GM12891 (cell line): ENCODE measurements at regions not wholly inside any gene's neighbourhood (a gene's known extent, or its start where the extent isn't known, plus 50 kb on each side); places are given as distances from the start of the nearest gene placed in this dataset.

Experiments
- PAX5 ChIP-seq: IDR thresholded peaks from 2 replicates; pipeline ENCODE4 v1.6.1; 2011; ENCODE audit warnings: low read length, moderate library complexity, mild to moderate bottlenecking; ENCODE audit not compliant: insufficient read depth, severe bottlenecking
- POLR2A ChIP-seq: IDR thresholded peaks from 2 replicates; pipeline ENCODE4 v1.6.1; 2011; ENCODE audit warnings: low read depth, low read length, control low read depth
- POLR2AphosphoS5 ChIP-seq: IDR thresholded peaks from 2 replicates; pipeline ENCODE4 v1.6.1; 2011; ENCODE audit warnings: low read depth, low read length, control low read depth
- POU2F2 ChIP-seq: IDR thresholded peaks from 2 replicates; pipeline ENCODE4 v1.6.1; 2011; ENCODE audit warnings: low read depth, mild to moderate bottlenecking, control low read depth, low read length, moderate library complexity
- SPI1 ChIP-seq: IDR thresholded peaks from 2 replicates; pipeline ENCODE4 v1.6.1; 2011; ENCODE audit warnings: low read depth, low read length, control low read depth
- TAF1 ChIP-seq: IDR thresholded peaks from 2 replicates; pipeline ENCODE4 v1.6.1; 2011; ENCODE audit warnings: low read depth, low read length, control low read depth

DNA sequence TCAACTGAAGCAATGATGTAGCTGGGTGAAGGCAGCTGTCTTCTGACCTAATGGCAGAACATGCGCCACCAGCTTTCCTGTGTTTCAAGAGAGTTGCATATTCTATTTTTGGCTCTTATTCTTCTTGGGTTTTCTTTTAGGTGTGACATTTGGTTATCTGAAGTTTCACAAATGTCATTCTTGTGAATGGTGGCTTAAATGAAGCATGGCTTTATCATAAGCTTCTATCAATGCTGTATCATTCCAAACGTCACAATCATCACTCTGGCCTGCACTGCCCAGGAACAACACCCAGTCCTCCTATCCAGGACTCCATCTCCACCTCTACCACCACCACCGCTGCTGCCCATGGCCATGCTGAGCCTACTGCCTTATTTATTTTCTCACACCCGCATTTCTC lies 69.7 kb upstream of the WWC2 start:
- TF ChIP-seq POLR2AphosphoS5: no peak
- no peak for TF ChIP-seq POLR2A
- no peak for TF ChIP-seq TAF1
- TF ChIP-seq SPI1: no peak
- TF ChIP-seq POU2F2: no peak
- TF ChIP-seq PAX5: no peak
